ENCODE measurements at regions not wholly inside any gene's neighbourhood (a gene's known extent, or its start where the extent isn't known, plus 50 kb on each side); places are given as distances from the start of the nearest gene placed in this dataset.

GRCh38 chr5:52469835-52470234 is 317.9 kb upstream of the ITGA1 start:
- Histone ChIP-seq H3K36me3 (no peaks in the 10 kb centered on the region), H3K27me3 (no peaks in the 10 kb centered on the region), H3K9me3 (no peaks in the 10 kb centered on the region), H3K27ac (no peak overlapping the region), H3K4me3 (no peak overlapping the region), H3K4me1 (no peaks in the 10 kb centered on the region)
- no peak for TF ChIP-seq EP300 (IDR thresholded peaks at IDR 0.05)
- TF ChIP-seq POLR2AphosphoS5 (IDR thresholded peaks at IDR 0.05) = no peak
- no peak for TF ChIP-seq POLR2A (IDR thresholded peaks at IDR 0.05)
- TF ChIP-seq CTCF (IDR thresholded peaks at IDR 0.05) = no peak
- intact Hi-C loops (cut with DNase I; ENCODE audit: low total_unique reads) = no loop called here
- 61 to 94% (median 75%) methylated on average over 1 of the region's 1 CpG for WGBS, 5 donors
- DNase-seq = peak in 1 of 2 donors; percentile 5

- Histone ChIP-seq H3K4me3 (no peak overlapping the region), H3K4me1 (no peaks in the 10 kb centered on the region)
- 72 to 94% (median 83%) methylated on average over 1 of the region's 1 CpG for WGBS, 5 donors
Observed at GRCh38 chr5:52476346-52476745, 311.4 kb upstream of the ITGA1 start.

GRCh38 chr5:52481201-52481600 is 306.5 kb upstream of the ITGA1 start:
- no peaks in the 10 kb centered on the region for H3K4me1 ChIP-seq
- DNase-seq = no peak
- 80 to 97% (median 89%) methylated on average over 1 of the region's 1 CpG for WGBS, 5 donors
- no peak overlapping the region for H3K4me3 ChIP-seq
- H3K27me3 ChIP-seq = no peaks in the 10 kb centered on the region
- no peaks in the 10 kb centered on the region for H3K36me3 ChIP-seq
- intact Hi-C loops (cut with DNase I; ENCODE audit: low total_unique reads) = no loop called here
- peaks cover 0 to 6% (median 2%) of the 10 kb centered on the region in 4 donors for H3K9me3 ChIP-seq
- no peak overlapping the region for H3K27ac ChIP-seq
- TF ChIP-seq EP300 (IDR thresholded peaks at IDR 0.05) = no peak
- no peak for TF ChIP-seq POLR2A (IDR thresholded peaks at IDR 0.05)
- TF ChIP-seq POLR2AphosphoS5 (IDR thresholded peaks at IDR 0.05) = no peak

More at GRCh38 chr5:52476346-52476745, 311.4 kb upstream of the ITGA1 start:
- no peaks in the 10 kb centered on the region for H3K36me3 ChIP-seq
- H3K27ac ChIP-seq = no peak overlapping the region
- H3K9me3 ChIP-seq = peaks cover 0 to 6% (median 2%) of the 10 kb centered on the region in 4 donors
- H3K27me3 ChIP-seq = no peaks in the 10 kb centered on the region
- intact Hi-C loops (cut with DNase I; ENCODE audit: low total_unique reads) = no loop called here
- no peak for DNase-seq
- TF ChIP-seq POLR2A (IDR thresholded peaks at IDR 0.05) (no peak), EP300 (IDR thresholded peaks at IDR 0.05) (no peak), POLR2AphosphoS5 (IDR thresholded peaks at IDR 0.05) (no peak)

GRCh38 chr5:52481851-52482250 is 305.9 kb upstream of the ITGA1 start:
- DNase-seq = no peak
- WGBS, 5 donors = 65 to 77% (median 72%) methylated on average over 2 of the region's 2 CpGs
- H3K36me3 ChIP-seq = no peaks in the 10 kb centered on the region
- H3K27me3 ChIP-seq = no peaks in the 10 kb centered on the region
- peaks cover 0 to 6% (median 2%) of the 10 kb centered on the region in 4 donors for H3K9me3 ChIP-seq
- intact Hi-C loops (cut with DNase I; ENCODE audit: low total_unique reads) = no loop called here
- no peak overlapping the region for H3K27ac ChIP-seq
- TF ChIP-seq POLR2AphosphoS5 (IDR thresholded peaks at IDR 0.05) = no peak
- H3K4me3 ChIP-seq = no peak overlapping the region
- no peaks in the 10 kb centered on the region for H3K4me1 ChIP-seq

GRCh38 chr5:52491071-52491787 is 296.5 kb upstream of the ITGA1 start:
- 69 to 75% (median 73%) methylated on average over 4 of the region's 4 CpGs for WGBS, 5 donors
- Histone ChIP-seq H3K4me3 (no peak overlapping the region), H3K4me1 (no peaks in the 10 kb centered on the region), H3K27me3 (no peaks in the 10 kb centered on the region), H3K9me3 (no peaks in the 10 kb centered on the region), H3K36me3 (no peaks in the 10 kb centered on the region), H3K27ac (no peak overlapping the region)
- intact Hi-C loops (cut with DNase I; ENCODE audit: low total_unique reads) = no loop called here
- DNase-seq = peak in 1 of 2 donors; percentile 60
- TF ChIP-seq CTCF (IDR thresholded peaks at IDR 0.05) (no peak), POLR2AphosphoS5 (IDR thresholded peaks at IDR 0.05) (no peak), EP300 (IDR thresholded peaks at IDR 0.05) (no peak), POLR2A (IDR thresholded peaks at IDR 0.05) (no peak)

GRCh38 chr5:52491818-52492217 is 295.9 kb upstream of the ITGA1 start:
- Histone ChIP-seq H3K27ac (no peak overlapping the region), H3K36me3 (no peaks in the 10 kb centered on the region), H3K4me3 (no peak overlapping the region), H3K27me3 (no peaks in the 10 kb centered on the region), H3K4me1 (no peaks in the 10 kb centered on the region), H3K9me3 (no peaks in the 10 kb centered on the region)
- TF ChIP-seq CTCF (IDR thresholded peaks at IDR 0.05) = no peak
- TF ChIP-seq EP300 (IDR thresholded peaks at IDR 0.05) = no peak
- no peak for TF ChIP-seq POLR2AphosphoS5 (IDR thresholded peaks at IDR 0.05)
- TF ChIP-seq POLR2A (IDR thresholded peaks at IDR 0.05) = no peak
- DNase-seq = peak in 1 of 2 donors; percentile 44
- intact Hi-C loops (cut with DNase I; ENCODE audit: low total_unique reads) = no loop called here

All from stomach (tissue), 8 donors.